ENCODE measurements at regions not wholly inside any gene's neighbourhood (a gene's known extent, or its start where the extent isn't known, plus 50 kb on each side); places are given as distances from the start of the nearest gene placed in this dataset.

DNA sequence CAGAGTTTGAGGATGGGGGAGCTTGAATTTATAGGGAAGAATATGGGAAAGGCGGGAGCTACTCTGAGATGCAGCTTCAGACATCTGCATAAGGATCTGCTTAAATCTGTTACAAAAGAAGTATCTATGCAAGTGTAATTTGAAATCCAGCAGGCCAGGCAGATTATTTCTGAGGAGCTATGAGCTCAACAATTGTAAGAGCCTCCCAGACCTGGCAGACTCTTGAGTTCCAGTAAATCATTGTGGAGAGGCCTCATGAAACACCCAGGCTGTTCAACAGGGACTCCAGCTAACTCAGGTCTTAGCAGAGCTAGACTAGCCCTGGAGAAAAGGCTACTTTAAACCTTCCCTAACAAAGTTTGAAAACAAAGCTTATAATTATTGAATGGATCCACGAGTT, 647.5 kb upstream of the CHRM3 start:
- ChIA-PET POLR2A (no interaction called here), CTCF (no interaction called here)
- H3K4me2 ChIP-seq (ENCODE audit: insufficient read depth, low read length), result no peak overlapping the region
- TF ChIP-seq POLR2A (IDR thresholded peaks at IDR 0.05; ENCODE audit: low read depth, low read length) (no peak), JUN (IDR thresholded peaks at IDR 0.05; ENCODE audit: borderline replicate concordance, insufficient read depth, insufficient read length, low read depth) (no peak), GATA2 (IDR thresholded peaks at IDR 0.05; ENCODE audit: insufficient read depth, insufficient read length, low read depth, low read length) (no peak), FOS (IDR thresholded peaks at IDR 0.05; ENCODE audit: borderline replicate concordance, insufficient read depth, low read length) (no peak), MYC (IDR thresholded peaks at IDR 0.05; ENCODE audit: low read depth, low read length) (no peak), EZH2 (IDR thresholded peaks at IDR 0.05; ENCODE audit: borderline replicate concordance, low read depth, low read length, severe bottlenecking) (no peak), POLR2AphosphoS5 (IDR thresholded peaks at IDR 0.05; ENCODE audit: insufficient read depth, low read depth, low read length) (no peak)
- TF ChIP-seq, protein P1, sequence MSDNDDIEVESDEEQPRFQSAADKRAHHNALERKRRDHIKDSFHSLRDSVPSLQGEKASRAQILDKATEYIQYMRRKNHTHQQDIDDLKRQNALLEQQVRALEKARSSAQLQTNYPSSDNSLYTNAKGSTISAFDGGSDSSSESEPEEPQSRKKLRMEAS (IDR thresholded peaks at IDR 0.05; ENCODE audit: insufficient read depth, insufficient read length), result no peak
- TF ChIP-seq, protein P2, sequence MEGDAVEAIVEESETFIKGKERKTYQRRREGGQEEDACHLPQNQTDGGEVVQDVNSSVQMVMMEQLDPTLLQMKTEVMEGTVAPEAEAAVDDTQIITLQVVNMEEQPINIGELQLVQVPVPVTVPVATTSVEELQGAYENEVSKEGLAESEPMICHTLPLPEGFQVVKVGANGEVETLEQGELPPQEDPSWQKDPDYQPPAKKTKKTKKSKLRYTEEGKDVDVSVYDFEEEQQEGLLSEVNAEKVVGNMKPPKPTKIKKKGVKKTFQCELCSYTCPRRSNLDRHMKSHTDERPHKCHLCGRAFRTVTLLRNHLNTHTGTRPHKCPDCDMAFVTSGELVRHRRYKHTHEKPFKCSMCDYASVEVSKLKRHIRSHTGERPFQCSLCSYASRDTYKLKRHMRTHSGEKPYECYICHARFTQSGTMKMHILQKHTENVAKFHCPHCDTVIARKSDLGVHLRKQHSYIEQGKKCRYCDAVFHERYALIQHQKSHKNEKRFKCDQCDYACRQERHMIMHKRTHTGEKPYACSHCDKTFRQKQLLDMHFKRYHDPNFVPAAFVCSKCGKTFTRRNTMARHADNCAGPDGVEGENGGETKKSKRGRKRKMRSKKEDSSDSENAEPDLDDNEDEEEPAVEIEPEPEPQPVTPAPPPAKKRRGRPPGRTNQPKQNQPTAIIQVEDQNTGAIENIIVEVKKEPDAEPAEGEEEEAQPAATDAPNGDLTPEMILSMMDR (IDR thresholded peaks at IDR 0.05; ENCODE audit: extremely low read depth in 1 of 2, insufficient read depth in 1 of 2, low read depth in 1 of 2, low read length in 2 of 2), result no peak
- DNase-seq (ENCODE audit: low read depth, low spot score) (no peak), FAIRE-seq (no peak)
- H3K79me2 ChIP-seq (ENCODE audit: control insufficient read depth, insufficient read depth, low read length), result no peaks in the 10 kb centered on the region
- H2AFZ ChIP-seq (ENCODE audit: low read depth, low read length), result no peak overlapping the region
- H3K9me3 ChIP-seq (replicated peaks; ENCODE audit: control insufficient read depth, insufficient read depth, low read length), result peaks cover 3% of the 10 kb centered on the region
- H3K27me3 ChIP-seq (ENCODE audit: control insufficient read depth in 2 of 2, insufficient read depth in 2 of 2, low read length in 2 of 2), result no peaks in the 10 kb centered on the region
- no peak overlapping the region for H3K9ac ChIP-seq (replicated peaks; ENCODE audit: extremely low read depth, insufficient read depth, low read length)
- H4K20me1 ChIP-seq (replicated peaks; ENCODE audit: control insufficient read depth, extremely low read depth, insufficient read depth, low read length), result no peaks in the 10 kb centered on the region
- BruUV-seq (replicated peaks), result no TSS peak
- no peaks in the 10 kb centered on the region for H3K9me1 ChIP-seq (replicated peaks; ENCODE audit: control insufficient read depth, extremely low read depth, insufficient read depth, low read length)
- no peak overlapping the region for H3K27ac ChIP-seq (ENCODE audit: insufficient read depth, low read depth, low read length)
- intact Hi-C loops (cut with micrococcal nuclease) (no loop called here), dilution Hi-C loops (cut with MboI; ENCODE audit: extremely low pct_ligation_motif_present, low sequenced_read_pairs) (no loop called here)
- no peaks in the 10 kb centered on the region for H3K36me3 ChIP-seq (ENCODE audit: control insufficient read depth in 2 of 2, extremely low read depth in 1 of 2, insufficient read depth in 2 of 2, low read length in 2 of 2)
- H3K4me1 ChIP-seq (ENCODE audit: control insufficient read depth, extremely low read depth, insufficient read depth, low read length), result no peaks in the 10 kb centered on the region
- no peak overlapping the region for H3K4me3 ChIP-seq (replicated peaks in 1 of 3; ENCODE audit: insufficient read depth in 1 of 3, low read depth in 1 of 3, low read length in 3 of 3)

All from endothelial cell of umbilical vein (primary cell).